HL-60 (cell line): ENCODE measurements at regions not wholly inside any gene's neighbourhood (a gene's known extent, or its start where the extent isn't known, plus 50 kb on each side); places are given as distances from the start of the nearest gene placed in this dataset.

Experiments used
- DNase-seq, 2 experiments: peaks; one replicate each; pipeline ENCODE4 v3.0.0-alpha.2; 2010 to 2020; ENCODE audit warnings: low read depth in 1 of 2, low spot score in 1 of 2
- H3K27ac ChIP-seq: fragments of 250-450 bp; sonication (Bioruptor Pico); replicated peaks from 2 replicates; pipeline ENCODE4 v1.5.1; 2020; ENCODE audit warnings: mild to moderate bottlenecking, moderate library complexity
- H3K27me3 ChIP-seq: fragments of 250-450 bp; sonication (Bioruptor Pico); 2 replicates; pipeline ENCODE4 v1.5.1; 2021; ENCODE audit warnings: mild to moderate bottlenecking, moderate library complexity; ENCODE audit not compliant: insufficient read depth, poor library complexity, severe bottlenecking
- H3K4me3 ChIP-seq: replicated peaks from 2 replicates; pipeline ENCODE4 v1.5.1; 2011; ENCODE audit warnings: mild to moderate bottlenecking, control low read depth, low read length; ENCODE audit not compliant: insufficient read depth
- CTCF ChIP-seq: IDR thresholded peaks from one replicate; pipeline ENCODE4 v1.5.1; 2011; ENCODE audit warnings: low read length, control low read depth, inconsistent platforms; ENCODE audit not compliant: insufficient read depth
- GABPA ChIP-seq: IDR thresholded peaks from 2 replicates; pipeline ENCODE4 v1.6.1; 2012; ENCODE audit warnings: low read depth
- POLR2AphosphoS5 ChIP-seq: IDR thresholded peaks from 2 replicates; pipeline ENCODE4 v1.6.1; 2012; ENCODE audit warnings: low read depth
- REST ChIP-seq: IDR thresholded peaks from 2 replicates; pipeline ENCODE4 v1.6.1; 2012; ENCODE audit warnings: low read depth; ENCODE audit not compliant: insufficient replicate concordance
- SPI1 ChIP-seq: IDR thresholded peaks from 2 replicates; pipeline ENCODE4 v1.6.1; 2012; ENCODE audit warnings: low read depth, mild to moderate bottlenecking, borderline replicate concordance

GRCh38 chr2:8219631-8220355 is 462.1 kb upstream of the ID2 start:
- Histone ChIP-seq H3K4me3 (no peak overlapping the region), H3K27ac (no peak overlapping the region), H3K27me3 (no peaks in the 10 kb centered on the region)
- no peak for DNase-seq
- TF ChIP-seq REST: no peak
- no peak for TF ChIP-seq GABPA
- no peak for TF ChIP-seq SPI1
- TF ChIP-seq POLR2AphosphoS5: no peak
- TF ChIP-seq CTCF: no peak

- Histone ChIP-seq H3K27ac (no peak overlapping the region), H3K27me3 (no peaks in the 10 kb centered on the region), H3K4me3 (no peak overlapping the region)
- no peak for DNase-seq
- TF ChIP-seq POLR2AphosphoS5 (no peak), CTCF (no peak), REST (no peak), GABPA (no peak), SPI1 (no peak)
These were observed 458.7 kb upstream of the ID2 start for GRCh38 chr2:8222979-8223694.

- Histone ChIP-seq H3K4me3 (no peak overlapping the region), H3K27ac (no peak overlapping the region), H3K27me3 (no peaks in the 10 kb centered on the region)
- DNase-seq: no peak
- TF ChIP-seq POLR2AphosphoS5 (no peak), SPI1 (no peak), REST (no peak), CTCF (no peak)
These were observed 458.0 kb upstream of the ID2 start for GRCh38 chr2:8223695-8224346.
